SK-N-SH (cell line): ENCODE measurements at regions not wholly inside any gene's neighbourhood (a gene's known extent, or its start where the extent isn't known, plus 50 kb on each side); places are given as distances from the start of the nearest gene placed in this dataset.

Experiments used
- CTCF ChIA-PET: fragments of 300-600, 350-600 bp; formaldehyde crosslinking; extraction: SDS; loops from one replicate; lab custom pipeline; 2021; lab: Yijun Ruan, JAX
- POLR2A ChIA-PET: fragments of 350-600 bp; sonication (Branson Sonifier 250); formaldehyde crosslinking; extraction: SDS; loops from one replicate; lab custom pipeline; 2020; ENCODE audit warnings: antibody characterized with exemption, inconsistent platforms; lab: Yijun Ruan, JAX
- DNase-seq: peaks from one replicate; pipeline ENCODE4 v3.0.0; 2012
- H2AFZ ChIP-seq: fragments of 200-600 bp; sonication (generic); 2 replicates; pipeline ENCODE4 v1.8.1; 2016; ENCODE audit warnings: antibody characterized with exemption, mild to moderate bottlenecking, low read depth
- H3F3A ChIP-seq: fragments of 200-600 bp; sonication (generic); replicated peaks from 2 replicates; pipeline ENCODE3; 2016; ENCODE audit warnings: antibody characterized with exemption, mild to moderate bottlenecking; ENCODE audit not compliant: insufficient read depth
- H3K27ac ChIP-seq, 2 experiments: fragments of 200-500 bp in 1 of 2; fragments of 200-600 bp in 1 of 2; sonication (Bioruptor generic) in 1 of 2; sonication (generic), shearing (Covaris generic) in 1 of 2; 2 replicates each; pipeline versions ENCODE4 v1.5.1 to v1.6.1; 2014 to 2016; ENCODE audit warnings: low read depth in 2 of 2, inconsistent platforms in 1 of 2, low read length in 1 of 2, mild to moderate bottlenecking in 1 of 2, mixed read lengths in 1 of 2
- H3K27me3 ChIP-seq: fragments of 200-600 bp; sonication (generic), shearing (Covaris generic); 2 replicates; pipeline ENCODE4 v1.6.1; 2016; ENCODE audit warnings: mixed run types; ENCODE audit not compliant: insufficient read depth
- H3K36me3 ChIP-seq, 2 experiments: fragments of 200-500 bp in 1 of 2; fragments of 200-600 bp in 1 of 2; sonication (Bioruptor generic) in 1 of 2; sonication (generic) in 1 of 2; replicated peaks in 1 of 2; 2 replicates each; pipeline versions ENCODE3 to v1.5.1; 2014 to 2016; ENCODE audit warnings: low read length in 1 of 2, mild to moderate bottlenecking in 1 of 2; ENCODE audit not compliant: insufficient read depth in 2 of 2, control insufficient read depth in 1 of 2
- H3K4me1 ChIP-seq, 2 experiments: fragments of 200-500 bp in 1 of 2; fragments of 200-600 bp in 1 of 2; sonication (Bioruptor generic) in 1 of 2; sonication (generic), shearing (Covaris generic) in 1 of 2; 2 replicates each; pipeline versions ENCODE4 v1.5.1 to v1.6.1; 2014 to 2016; ENCODE audit warnings: low read depth in 1 of 2, low read length in 1 of 2, mixed run types in 1 of 2; ENCODE audit not compliant: insufficient read depth in 2 of 2, control insufficient read depth in 1 of 2
- H3K4me2 ChIP-seq: fragments of 200-600 bp; sonication (generic), shearing (Covaris generic); 2 replicates; pipeline ENCODE4 v1.6.1; 2017; ENCODE audit warnings: mixed run types
- H3K4me3 ChIP-seq, 2 experiments: fragments of 200-500 bp in 1 of 2; fragments of 200-600 bp in 1 of 2; sonication (Bioruptor generic) in 1 of 2; sonication (generic), shearing (Covaris generic) in 1 of 2; 2 replicates each; pipeline versions ENCODE4 v1.5.1 to v1.8.1; 2014 to 2016; ENCODE audit warnings: low read depth in 2 of 2, inconsistent platforms in 1 of 2, low read length in 1 of 2, mild to moderate bottlenecking in 1 of 2, mixed read lengths in 1 of 2, moderate library complexity in 1 of 2
- H3K79me2 ChIP-seq: fragments of 200-600 bp; sonication (generic); 2 replicates; pipeline ENCODE4 v1.8.1; 2017; ENCODE audit warnings: mild to moderate bottlenecking; ENCODE audit not compliant: insufficient read depth
- H3K9ac ChIP-seq: fragments of 200-600 bp; sonication (generic); 2 replicates; pipeline ENCODE4 v1.6.1; 2017; ENCODE audit warnings: mixed run types
- H3K9me2 ChIP-seq: fragments of 200-600 bp; sonication (generic); 2 replicates; pipeline ENCODE4 v1.6.1; 2017; ENCODE audit warnings: mixed run types
- H3K9me3 ChIP-seq: fragments of 200-600 bp; sonication (generic); 2 replicates; pipeline ENCODE4 v1.6.1; 2017; ENCODE audit warnings: mixed run types, mild to moderate bottlenecking, moderate library complexity
- H4K20me1 ChIP-seq: fragments of 200-600 bp; sonication (generic); 2 replicates; pipeline ENCODE4 v1.6.1; 2017; ENCODE audit warnings: mild to moderate bottlenecking, mixed run types; ENCODE audit not compliant: insufficient read depth
- ELF1 ChIP-seq: IDR thresholded peaks from 2 replicates; pipeline ENCODE4 v1.4.0; 2012
- EP300 ChIP-seq, 2 experiments: IDR thresholded peaks; 2 replicates each; pipeline versions ENCODE4 v1.4.0 to v1.6.1; 2012; ENCODE audit warnings: borderline replicate concordance in 1 of 2, low read depth in 1 of 2, low read length in 1 of 2
- EZH2phosphoT487 ChIP-seq: fragments of 200-600 bp; sonication (generic); IDR thresholded peaks from 2 replicates; pipeline ENCODE4 v1.6.1; 2017; ENCODE audit warnings: low read depth, mixed run types, mild to moderate bottlenecking, antibody characterized with exemption, moderate library complexity, borderline replicate concordance
- FOXJ3 ChIP-seq: sonication (generic); formaldehyde crosslinking; IDR thresholded peaks from 2 replicates; pipeline ENCODE4 v1.5.1; 2020; ENCODE audit warnings: mild to moderate bottlenecking, missing genetic modification reagents
- FOXM1 ChIP-seq: IDR thresholded peaks from 2 replicates; pipeline ENCODE4 v1.4.0; 2012; ENCODE audit warnings: low read depth, mild to moderate bottlenecking
- GATA2 ChIP-seq: sonication (generic); formaldehyde crosslinking; IDR thresholded peaks from 2 replicates; pipeline ENCODE4 v1.5.0; 2020; ENCODE audit warnings: mild to moderate bottlenecking, missing genetic modification reagents
- MEF2A ChIP-seq: IDR thresholded peaks from 2 replicates; pipeline ENCODE4 v1.4.0; 2012; ENCODE audit warnings: low read depth, borderline replicate concordance
- MXI1 ChIP-seq: IDR thresholded peaks from 2 replicates; pipeline ENCODE4 v1.6.1; 2012; ENCODE audit warnings: mild to moderate bottlenecking, low read depth, low read length, improper control_type of control experiment
- NRF1 ChIP-seq: IDR thresholded peaks from 2 replicates; pipeline ENCODE4 v1.6.1; 2012; ENCODE audit warnings: low read depth, mild to moderate bottlenecking, low read length
- POLR2AphosphoS5 ChIP-seq: IDR thresholded peaks from 2 replicates; pipeline ENCODE4 v1.6.1; 2012; ENCODE audit warnings: low read depth, low read length
- RFX5 ChIP-seq: IDR thresholded peaks from 2 replicates; pipeline ENCODE4 v1.6.1; 2012; ENCODE audit warnings: mild to moderate bottlenecking, improper control_type of control experiment, low read length
- SMC3 ChIP-seq: IDR thresholded peaks from 2 replicates; pipeline ENCODE4 v1.6.1; 2012; ENCODE audit warnings: low read depth, low read length, improper control_type of control experiment
- TEAD4 ChIP-seq: IDR thresholded peaks from 2 replicates; pipeline ENCODE4 v1.4.0; 2012; ENCODE audit warnings: mild to moderate bottlenecking, borderline replicate concordance; ENCODE audit not compliant: insufficient read depth
- whole genome bisulfite sequencing: methylation state at CpG from one replicate; pipeline ENCODE4 v1.1.6; 2017; ENCODE audit warnings: low lambda C conversion rate; 5-methylcytosine and 5-hydroxymethylcytosine counted together
- TF ChIP-seq, protein P1 (sequence below): IDR thresholded peaks from 2 replicates; pipeline ENCODE4 v1.6.1; 2012; ENCODE audit warnings: mild to moderate bottlenecking, low read depth, low read length, moderate library complexity
- TF ChIP-seq, protein P2 (sequence below): fragments of 200-600 bp; sonication (generic); IDR thresholded peaks from 2 replicates; pipeline ENCODE4 v1.6.1; 2017; ENCODE audit warnings: antibody characterized with exemption, mild to moderate bottlenecking, moderate library complexity
- TF ChIP-seq, protein P3 (sequence below): fragments of 150-350 bp; IDR thresholded peaks from 2 replicates; pipeline ENCODE4 v1.6.1; 2016; ENCODE audit warnings: mild to moderate bottlenecking, low read depth, low read length

DNA sequence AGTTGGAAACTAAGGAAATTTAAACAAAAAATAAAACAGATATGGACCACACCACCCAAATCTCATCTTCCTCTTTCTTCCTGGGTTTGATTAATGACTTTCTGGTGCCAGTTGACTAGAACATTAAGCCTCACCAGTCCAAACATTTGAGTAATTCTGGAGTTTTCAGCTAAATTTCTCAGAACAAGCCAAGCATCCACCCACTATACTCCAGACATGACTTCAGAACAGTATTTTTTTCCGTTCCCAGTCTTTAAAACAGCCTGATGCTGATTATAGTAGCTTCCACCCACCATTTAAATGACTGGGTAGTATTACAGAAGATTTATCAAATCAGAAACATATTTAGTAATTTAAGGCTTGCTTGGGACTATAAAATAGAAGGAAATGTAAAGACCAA is 230.9 kb upstream of the UBASH3B start (continued):
- TF ChIP-seq, protein P1, sequence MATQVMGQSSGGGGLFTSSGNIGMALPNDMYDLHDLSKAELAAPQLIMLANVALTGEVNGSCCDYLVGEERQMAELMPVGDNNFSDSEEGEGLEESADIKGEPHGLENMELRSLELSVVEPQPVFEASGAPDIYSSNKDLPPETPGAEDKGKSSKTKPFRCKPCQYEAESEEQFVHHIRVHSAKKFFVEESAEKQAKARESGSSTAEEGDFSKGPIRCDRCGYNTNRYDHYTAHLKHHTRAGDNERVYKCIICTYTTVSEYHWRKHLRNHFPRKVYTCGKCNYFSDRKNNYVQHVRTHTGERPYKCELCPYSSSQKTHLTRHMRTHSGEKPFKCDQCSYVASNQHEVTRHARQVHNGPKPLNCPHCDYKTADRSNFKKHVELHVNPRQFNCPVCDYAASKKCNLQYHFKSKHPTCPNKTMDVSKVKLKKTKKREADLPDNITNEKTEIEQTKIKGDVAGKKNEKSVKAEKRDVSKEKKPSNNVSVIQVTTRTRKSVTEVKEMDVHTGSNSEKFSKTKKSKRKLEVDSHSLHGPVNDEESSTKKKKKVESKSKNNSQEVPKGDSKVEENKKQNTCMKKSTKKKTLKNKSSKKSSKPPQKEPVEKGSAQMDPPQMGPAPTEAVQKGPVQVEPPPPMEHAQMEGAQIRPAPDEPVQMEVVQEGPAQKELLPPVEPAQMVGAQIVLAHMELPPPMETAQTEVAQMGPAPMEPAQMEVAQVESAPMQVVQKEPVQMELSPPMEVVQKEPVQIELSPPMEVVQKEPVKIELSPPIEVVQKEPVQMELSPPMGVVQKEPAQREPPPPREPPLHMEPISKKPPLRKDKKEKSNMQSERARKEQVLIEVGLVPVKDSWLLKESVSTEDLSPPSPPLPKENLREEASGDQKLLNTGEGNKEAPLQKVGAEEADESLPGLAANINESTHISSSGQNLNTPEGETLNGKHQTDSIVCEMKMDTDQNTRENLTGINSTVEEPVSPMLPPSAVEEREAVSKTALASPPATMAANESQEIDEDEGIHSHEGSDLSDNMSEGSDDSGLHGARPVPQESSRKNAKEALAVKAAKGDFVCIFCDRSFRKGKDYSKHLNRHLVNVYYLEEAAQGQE = no peak
- TF ChIP-seq, all 33 proteins: peak for 0

DNA sequence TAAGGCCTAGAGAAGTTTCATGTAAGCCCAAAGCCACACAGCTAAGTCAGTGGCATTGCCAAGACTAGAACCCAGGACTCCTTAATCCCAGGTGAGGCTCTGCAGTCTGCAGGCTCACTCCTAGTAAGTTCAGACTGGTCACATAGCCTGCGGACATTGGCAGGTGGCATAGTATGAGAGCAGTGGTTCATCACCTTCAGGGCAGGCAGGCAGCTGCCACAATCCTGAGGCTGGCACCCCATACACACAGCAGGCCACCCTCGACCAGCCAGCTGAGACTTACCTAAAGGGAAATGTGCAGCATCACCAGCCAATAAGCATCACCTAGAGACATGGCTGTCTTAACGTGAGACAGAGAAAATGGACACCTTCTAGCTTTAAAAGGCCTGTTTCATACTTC is 231.6 kb upstream of the UBASH3B start:
- no peak for DNase-seq
- Histone ChIP-seq H2AFZ (no peak overlapping the region), H3K4me2 (no peak overlapping the region), H3K36me3 (no peaks in the 10 kb centered on the region), H3K4me1 (peaks cover 0 to 4% of the 10 kb centered on the region in 2 experiments; a peak in 2 of 4 replicates), H3K9me2 (no peaks in the 10 kb centered on the region), H3K9me3 (no peaks in the 10 kb centered on the region), H3F3A (no peaks in the 10 kb centered on the region), H3K27ac (no peak overlapping the region), H3K9ac (no peak overlapping the region), H3K27me3 (no peaks in the 10 kb centered on the region), H3K79me2 (no peaks in the 10 kb centered on the region), H3K4me3 (no peak overlapping the region), H4K20me1 (no peaks in the 10 kb centered on the region)
- ChIA-PET CTCF (interaction anchor here (1.2 to 1.3 kb wide), 2 partner anchors 10 to 16 kb away, joined by 3 to 4 read pairs; no protein-coding TSS in a partner anchor), POLR2A (no interaction called here)
- 25% methylated on average over 2 of the region's 3 CpGs for WGBS
- TF ChIP-seq FOXJ3 (CRISPR knock-in tag) (no peak), POLR2AphosphoS5 (no peak), MEF2A (no peak), EP300 (IDR thresholded peaks at IDR 0.05; ENCODE audit: borderline replicate concordance in 1 of 2, low read depth in 1 of 2, low read length in 1 of 2) (no peak)
- TF ChIP-seq, protein P2, sequence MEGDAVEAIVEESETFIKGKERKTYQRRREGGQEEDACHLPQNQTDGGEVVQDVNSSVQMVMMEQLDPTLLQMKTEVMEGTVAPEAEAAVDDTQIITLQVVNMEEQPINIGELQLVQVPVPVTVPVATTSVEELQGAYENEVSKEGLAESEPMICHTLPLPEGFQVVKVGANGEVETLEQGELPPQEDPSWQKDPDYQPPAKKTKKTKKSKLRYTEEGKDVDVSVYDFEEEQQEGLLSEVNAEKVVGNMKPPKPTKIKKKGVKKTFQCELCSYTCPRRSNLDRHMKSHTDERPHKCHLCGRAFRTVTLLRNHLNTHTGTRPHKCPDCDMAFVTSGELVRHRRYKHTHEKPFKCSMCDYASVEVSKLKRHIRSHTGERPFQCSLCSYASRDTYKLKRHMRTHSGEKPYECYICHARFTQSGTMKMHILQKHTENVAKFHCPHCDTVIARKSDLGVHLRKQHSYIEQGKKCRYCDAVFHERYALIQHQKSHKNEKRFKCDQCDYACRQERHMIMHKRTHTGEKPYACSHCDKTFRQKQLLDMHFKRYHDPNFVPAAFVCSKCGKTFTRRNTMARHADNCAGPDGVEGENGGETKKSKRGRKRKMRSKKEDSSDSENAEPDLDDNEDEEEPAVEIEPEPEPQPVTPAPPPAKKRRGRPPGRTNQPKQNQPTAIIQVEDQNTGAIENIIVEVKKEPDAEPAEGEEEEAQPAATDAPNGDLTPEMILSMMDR = no peak

DNA sequence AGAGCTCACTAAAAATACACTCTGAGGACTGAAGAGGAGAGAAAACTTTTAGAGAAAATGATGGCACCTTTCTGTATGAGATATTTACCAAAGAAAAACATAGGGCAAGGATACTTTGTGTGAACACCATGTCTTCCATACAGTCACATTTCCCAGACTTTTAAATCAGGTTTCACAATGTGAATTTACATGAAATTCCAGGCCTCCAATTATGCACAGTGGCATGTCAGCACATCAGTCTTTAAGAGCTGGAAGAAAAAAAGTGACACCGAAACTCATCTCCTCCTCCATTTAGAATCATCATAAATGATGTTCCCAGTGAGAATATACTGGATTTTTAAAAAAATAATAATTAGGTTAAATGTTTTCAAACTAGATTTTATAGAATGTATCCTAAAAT is 232.2 kb upstream of the UBASH3B start:
- Histone ChIP-seq H3K4me1 (peaks cover 0 to 4% of the 10 kb centered on the region in 2 experiments; a peak in 2 of 4 replicates), H3K4me2 (no peak overlapping the region), H2AFZ (no peak overlapping the region)
- POLR2A ChIA-PET = interaction anchor here (0.6 kb wide), 1 partner anchor 562 kb away, joined by 3 read pairs; no protein-coding TSS in a partner anchor
- WGBS = 78% methylated on average over 1 of the region's 1 CpG
- TF ChIP-seq FOXM1 (no peak), RFX5 (no peak), FOXJ3 (CRISPR knock-in tag) (no peak), NRF1 (no peak), MXI1 (no peak), SMC3 (no peak), TEAD4 (no peak), ELF1 (no peak), POLR2AphosphoS5 (no peak), EZH2phosphoT487 (no peak), GATA2 (CRISPR knock-in tag) (no peak)
- TF ChIP-seq, protein P2 = no peak
- TF ChIP-seq, protein P3, sequence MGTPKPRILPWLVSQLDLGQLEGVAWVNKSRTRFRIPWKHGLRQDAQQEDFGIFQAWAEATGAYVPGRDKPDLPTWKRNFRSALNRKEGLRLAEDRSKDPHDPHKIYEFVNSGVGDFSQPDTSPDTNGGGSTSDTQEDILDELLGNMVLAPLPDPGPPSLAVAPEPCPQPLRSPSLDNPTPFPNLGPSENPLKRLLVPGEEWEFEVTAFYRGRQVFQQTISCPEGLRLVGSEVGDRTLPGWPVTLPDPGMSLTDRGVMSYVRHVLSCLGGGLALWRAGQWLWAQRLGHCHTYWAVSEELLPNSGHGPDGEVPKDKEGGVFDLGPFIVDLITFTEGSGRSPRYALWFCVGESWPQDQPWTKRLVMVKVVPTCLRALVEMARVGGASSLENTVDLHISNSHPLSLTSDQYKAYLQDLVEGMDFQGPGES = no peak
- TF ChIP-seq, all 33 proteins: peak for 0
- no peak overlapping the region for H3K27ac ChIP-seq
- no peaks in the 10 kb centered on the region for H3K79me2 ChIP-seq
- H3K27me3 ChIP-seq = no peaks in the 10 kb centered on the region
- no peak overlapping the region for H3K9ac ChIP-seq
- no peak overlapping the region for H3K4me3 ChIP-seq
- no peaks in the 10 kb centered on the region for H3K9me2 ChIP-seq
- H3K36me3 ChIP-seq = no peaks in the 10 kb centered on the region
- DNase-seq = no peak
- H3K9me3 ChIP-seq = no peaks in the 10 kb centered on the region
- no peaks in the 10 kb centered on the region for H3F3A ChIP-seq
- H4K20me1 ChIP-seq = no peaks in the 10 kb centered on the region
- CTCF ChIA-PET = interaction anchor here (1.3 kb wide), 1 partner anchor 10 kb away, joined by 4 read pairs; no protein-coding TSS in a partner anchor
